ENCODE measurements at regions not wholly inside any gene's neighbourhood (a gene's known extent, or its start where the extent isn't known, plus 50 kb on each side); places are given as distances from the start of the nearest gene placed in this dataset.
A peak's percentile ranks its signal among the peaks of the same experiment; 100 is the strongest.

GRCh38 chr2:122704109-122704563 is 948.7 kb downstream of the TSN start:
- Histone ChIP-seq H3K27ac (ENCODE audit: low read depth in 2 of 2, low read length in 2 of 2) (no peak overlapping the region), H3K9ac (ENCODE audit: low read length in 3 of 3) (no peak overlapping the region), H3K36me3 (ENCODE audit: control insufficient read depth in 2 of 3, insufficient read depth in 3 of 3, low read length in 3 of 3) (no peaks in the 10 kb centered on the region), H3K9me3 (ENCODE audit: control insufficient read depth in 2 of 3, insufficient read depth in 1 of 3, low read length in 3 of 3) (no peaks in the 10 kb centered on the region), H3K4me3 (ENCODE audit: low read length in 3 of 3) (no peak overlapping the region), H3K27me3 (ENCODE audit: control insufficient read depth, insufficient read depth, low read length) (no peaks in the 10 kb centered on the region), H3K4me1 (ENCODE audit: control insufficient read depth in 2 of 3, insufficient read depth in 2 of 3, low read depth in 1 of 3, low read length in 3 of 3) (no peaks in the 10 kb centered on the region)
- TF ChIP-seq CTCF (IDR thresholded peaks at IDR 0.05; ENCODE audit: borderline replicate concordance, extremely low read depth, insufficient read depth): no peak
- no peak for DNase-seq
- intact Hi-C loops (cut with DNase I): no loop called here
- FAIRE-seq: no peak

- H3K4me3 ChIP-seq (ENCODE audit: low read length in 3 of 3): no peak overlapping the region
- no peak for FAIRE-seq
- TF ChIP-seq CTCF (IDR thresholded peaks at IDR 0.05; ENCODE audit: borderline replicate concordance, extremely low read depth, insufficient read depth): no peak
Measured at GRCh38 chr2:122705746-122706145, 950.3 kb downstream of the TSN start.

DNA sequence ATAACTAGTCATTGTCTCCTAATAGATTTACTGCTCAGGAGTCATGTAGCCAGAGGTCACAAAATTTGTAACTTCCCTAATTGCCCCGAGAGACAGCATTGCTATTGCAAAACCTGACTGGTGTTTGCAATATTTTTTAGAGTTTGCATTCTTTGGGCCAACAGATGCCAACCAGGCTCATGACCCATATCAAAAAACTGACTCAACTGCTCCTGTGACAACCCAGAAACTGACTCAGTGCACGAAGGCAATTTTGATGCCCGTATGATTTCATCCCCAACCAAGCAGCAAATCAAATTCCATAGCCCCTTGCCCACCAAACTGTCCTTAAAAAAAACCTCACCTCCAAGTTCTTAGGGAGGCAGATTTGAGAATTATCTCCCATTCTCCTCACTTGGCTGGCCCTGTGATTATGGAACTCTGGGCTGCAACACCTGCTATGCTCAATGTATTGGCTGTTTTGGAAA is 951.3 kb downstream of the TSN start:
- H3K9me3 ChIP-seq (ENCODE audit: control insufficient read depth in 2 of 3, insufficient read depth in 1 of 3, low read length in 3 of 3): no peaks in the 10 kb centered on the region
- intact Hi-C loops (cut with DNase I): no loop called here
- H3K27me3 ChIP-seq (ENCODE audit: control insufficient read depth, insufficient read depth, low read length): no peaks in the 10 kb centered on the region
- no peaks in the 10 kb centered on the region for H3K4me1 ChIP-seq (ENCODE audit: control insufficient read depth in 2 of 3, insufficient read depth in 2 of 3, low read depth in 1 of 3, low read length in 3 of 3)
- FAIRE-seq: no peak
- H3K4me3 ChIP-seq (ENCODE audit: low read length in 3 of 3): no peak overlapping the region
- H3K9ac ChIP-seq (ENCODE audit: low read length in 3 of 3): no peak overlapping the region
- H3K27ac ChIP-seq (ENCODE audit: low read depth in 2 of 2, low read length in 2 of 2): peak overlapping the region; percentile 59 to 61
- TF ChIP-seq CTCF (IDR thresholded peaks at IDR 0.05; ENCODE audit: borderline replicate concordance, extremely low read depth, insufficient read depth): no peak
- DNase-seq: no peak
- no peaks in the 10 kb centered on the region for H3K36me3 ChIP-seq (ENCODE audit: control insufficient read depth in 2 of 3, insufficient read depth in 3 of 3, low read length in 3 of 3)

More at GRCh38 chr2:122705746-122706145, 950.3 kb downstream of the TSN start:
- DNase-seq: no peak
- no peak overlapping the region for H3K27ac ChIP-seq (ENCODE audit: low read depth in 2 of 2, low read length in 2 of 2)
- no peak overlapping the region for H3K9ac ChIP-seq (ENCODE audit: low read length in 3 of 3)
- H3K27me3 ChIP-seq (ENCODE audit: control insufficient read depth, insufficient read depth, low read length): no peaks in the 10 kb centered on the region
- no peaks in the 10 kb centered on the region for H3K4me1 ChIP-seq (ENCODE audit: control insufficient read depth in 2 of 3, insufficient read depth in 2 of 3, low read depth in 1 of 3, low read length in 3 of 3)
- no peaks in the 10 kb centered on the region for H3K9me3 ChIP-seq (ENCODE audit: control insufficient read depth in 2 of 3, insufficient read depth in 1 of 3, low read length in 3 of 3)
- intact Hi-C loops (cut with DNase I): no loop called here
- H3K36me3 ChIP-seq (ENCODE audit: control insufficient read depth in 2 of 3, insufficient read depth in 3 of 3, low read length in 3 of 3): no peaks in the 10 kb centered on the region
